ENCODE measurements at regions not wholly inside any gene's neighbourhood (a gene's known extent, or its start where the extent isn't known, plus 50 kb on each side); places are given as distances from the start of the nearest gene placed in this dataset.
"Not testable (repeated sequence)": the region's sequence is repeated elsewhere in the genome, so short reads cannot be mapped to it uniquely, and the experiment has no call there.

DNA sequence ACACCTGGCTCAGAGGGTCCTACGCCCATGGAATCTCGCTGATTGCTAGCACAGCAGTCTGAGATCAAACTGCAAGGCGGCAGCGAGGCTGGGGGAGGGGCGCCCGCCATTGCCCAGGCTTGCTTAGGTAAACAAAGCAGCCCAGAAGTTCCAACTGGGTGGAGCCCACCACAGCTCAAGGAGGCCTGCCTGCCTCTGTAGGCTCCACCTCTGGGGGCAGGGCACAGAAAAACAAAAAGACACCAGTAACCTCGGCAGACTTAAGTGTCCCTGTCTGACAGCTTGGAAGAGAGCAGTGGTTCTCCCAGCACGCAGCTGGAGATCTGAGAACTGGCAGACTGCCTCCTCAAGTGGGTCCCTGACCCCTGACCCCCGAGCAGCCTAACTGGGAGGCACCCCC, 281.3 kb downstream of the LMBRD1 start:
- DNase-seq; intact Hi-C loops (cut with DNase I): not testable (repeated sequence)

- no peak for DNase-seq
- intact Hi-C loops (cut with DNase I), result no loop called here
Observed at GRCh38 chr6:69494595-69494994, 302.2 kb downstream of the LMBRD1 start.

- no peak for DNase-seq
- intact Hi-C loops (cut with DNase I), result no loop called here
Observed at GRCh38 chr6:69489970-69490369, 306.8 kb downstream of the LMBRD1 start.

- intact Hi-C loops (cut with DNase I), result no loop called here
- no peak for DNase-seq
Observed at GRCh38 chr6:69487688-69488087, 309.1 kb downstream of the LMBRD1 start.

DNA sequence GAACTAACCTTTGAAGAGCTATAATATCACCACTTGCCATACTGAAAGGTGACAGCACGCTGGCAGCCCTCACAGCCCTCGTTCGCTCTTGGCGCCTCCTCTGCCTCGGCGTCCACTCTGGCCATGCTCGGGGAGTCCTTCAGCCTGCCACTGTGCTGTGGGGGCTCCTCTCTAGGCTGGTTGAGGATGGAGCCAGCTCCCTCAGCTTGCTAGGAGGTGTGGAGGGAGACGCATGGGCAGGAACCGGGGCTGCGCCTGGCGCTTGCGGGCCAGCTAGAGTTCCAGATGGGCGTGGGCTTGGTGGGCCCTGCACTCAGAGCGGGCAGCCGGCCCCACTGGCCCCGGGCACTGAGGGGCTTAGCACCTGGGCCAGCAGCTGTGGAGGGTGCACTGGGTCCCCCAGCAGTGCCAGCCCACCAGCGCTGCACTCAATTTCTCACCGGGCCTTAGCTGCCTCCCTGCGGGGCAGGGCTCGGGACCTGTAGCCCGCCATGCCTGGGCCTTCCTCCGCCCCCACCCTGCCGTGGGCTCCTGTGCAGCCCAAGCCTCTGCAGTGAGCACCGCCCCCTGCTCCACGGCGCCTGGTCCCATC, 329.7 kb downstream of the LMBRD1 start:
- no peak for DNase-seq
- intact Hi-C loops (cut with DNase I), result no loop called here

DNA sequence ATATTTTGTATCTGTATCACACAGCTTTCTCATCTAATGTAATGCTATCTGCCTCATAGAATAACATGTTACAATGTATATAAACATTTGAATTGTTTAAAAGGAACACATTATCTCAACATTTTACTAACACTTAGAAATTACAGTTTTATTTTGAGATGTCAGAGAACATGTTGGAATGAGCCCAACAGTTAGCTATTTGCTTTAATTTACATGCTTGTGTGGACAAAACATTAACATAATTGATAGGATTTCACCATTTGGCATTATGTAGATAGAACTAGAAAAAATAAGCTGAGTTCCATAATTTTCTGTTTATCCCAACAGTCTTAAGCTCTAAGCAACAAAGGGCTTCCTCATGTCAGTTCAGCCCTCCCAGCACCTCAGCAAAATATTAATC, 330.9 kb downstream of the LMBRD1 start:
- DNase-seq, result no peak
- intact Hi-C loops (cut with DNase I), result no loop called here

GRCh38 chr6:69456086-69456485, 340.7 kb downstream of the LMBRD1 start:
- peak in 25 of 42 donors; percentile 2 to 66 (median 38) for DNase-seq
- intact Hi-C loops (cut with DNase I), result no loop called here

DNA sequence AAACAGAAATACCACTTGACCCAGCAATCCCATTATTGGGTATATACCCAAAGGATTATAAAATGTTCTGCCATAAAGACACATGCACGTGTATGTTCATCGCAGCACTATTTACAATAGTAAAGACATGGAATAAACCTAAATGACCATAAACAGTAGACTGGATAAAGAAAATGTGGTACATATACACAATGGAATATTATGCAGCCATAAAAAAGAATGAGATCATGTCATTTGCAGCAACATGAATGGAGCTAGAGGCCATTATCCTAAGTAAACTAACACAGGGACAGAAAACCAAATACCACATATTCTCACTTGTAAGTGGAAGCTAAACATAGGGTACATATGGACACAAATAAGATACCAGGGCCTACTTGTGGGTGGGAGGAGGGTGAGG, 342.2 kb downstream of the LMBRD1 start:
- intact Hi-C loops (cut with DNase I); DNase-seq: not testable (repeated sequence)

- intact Hi-C loops (cut with DNase I); DNase-seq: not testable (repeated sequence)
Observed at GRCh38 chr6:69450493-69450892, 346.3 kb downstream of the LMBRD1 start.

DNA sequence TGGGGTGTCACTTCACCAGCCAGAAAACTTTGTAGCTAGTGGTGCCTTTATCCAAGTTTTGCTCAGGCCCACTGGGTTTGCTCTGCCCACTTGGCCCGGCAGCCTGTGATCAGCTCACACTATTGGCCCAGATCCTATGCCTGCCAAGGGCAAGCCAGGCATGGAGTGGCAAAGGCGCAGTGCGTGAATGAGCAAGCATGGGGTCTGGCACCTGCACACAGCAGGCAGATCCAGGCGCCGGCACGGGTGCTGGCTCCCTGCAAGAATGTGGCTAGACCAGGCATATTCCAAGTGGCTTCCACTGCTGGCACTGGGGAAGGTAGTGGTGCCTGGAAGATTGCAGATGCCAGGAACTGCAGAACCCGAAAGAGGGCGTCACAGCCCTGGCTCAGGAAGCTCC, 346.9 kb downstream of the LMBRD1 start:
- intact Hi-C loops (cut with DNase I), result no loop called here
- DNase-seq, result peak in 7 of 42 donors; percentile 1 to 43 (median 13)

Data from head of caudate nucleus (tissue), 42 donors.